CD14-positive monocyte (primary cell): ENCODE measurements at regions not wholly inside any gene's neighbourhood (a gene's known extent, or its start where the extent isn't known, plus 50 kb on each side); places are given as distances from the start of the nearest gene placed in this dataset.

Source experiments
- DNase-seq, 3 donors: peaks; one replicate each; pipeline ENCODE4 v3.0.0-alpha.2; 2011 to 2022
- H2AFZ ChIP-seq: 2 replicates; pipeline ENCODE4 v1.6.0; 2012; ENCODE audit warnings: mild to moderate bottlenecking, low read depth, low read length, inconsistent platforms; ENCODE audit not compliant: insufficient read depth, poor library complexity, severe bottlenecking
- H3K27ac ChIP-seq, 2 donors: 1 replicate in 1 of 2; 2 replicates in 1 of 2; pipeline ENCODE4 v1.5.1; 2012 to 2013; ENCODE audit warnings: low read length in 2 of 2, control low read depth in 1 of 2, inconsistent platforms in 1 of 2, low read depth in 1 of 2, mild to moderate bottlenecking in 1 of 2
- H3K27me3 ChIP-seq, 2 donors: one replicate each; pipeline versions ENCODE4 v1.6.0 to v1.6.1; 2011 to 2013; ENCODE audit warnings: low read length in 2 of 2; ENCODE audit not compliant: control insufficient read depth in 2 of 2, insufficient read depth in 2 of 2
- H3K36me3 ChIP-seq, 2 donors: replicated peaks in 1 of 2; 1 replicate in 1 of 2; 2 replicates in 1 of 2; pipeline versions ENCODE4 v1.5.1 to v1.6.1; 2012 to 2013; ENCODE audit warnings: low read length in 2 of 2, control low read depth in 1 of 2, inconsistent platforms in 1 of 2, mild to moderate bottlenecking in 1 of 2; ENCODE audit not compliant: insufficient read depth in 2 of 2, control insufficient read depth in 1 of 2
- H3K4me1 ChIP-seq, 2 donors: 1 replicate in 1 of 2; 2 replicates in 1 of 2; pipeline versions ENCODE4 v1.5.1 to v1.6.1; 2012 to 2013; ENCODE audit warnings: low read length in 2 of 2, control low read depth in 1 of 2, inconsistent platforms in 1 of 2, mild to moderate bottlenecking in 1 of 2, moderate library complexity in 1 of 2; ENCODE audit not compliant: insufficient read depth in 2 of 2, control insufficient read depth in 1 of 2
- H3K4me2 ChIP-seq: replicated peaks from 2 replicates; pipeline ENCODE3; 2012; ENCODE audit warnings: low read length, moderate library complexity, mild to moderate bottlenecking; ENCODE audit not compliant: poor library complexity, severe bottlenecking; ENCODE audit errors: extremely low read depth
- H3K4me3 ChIP-seq, 3 experiments: fragments of 200-600 bp in 1 of 3; sonication (generic) in 1 of 3; replicated peaks in 1 of 3; 1 replicate in 2 of 3; 2 replicates in 1 of 3; pipeline ENCODE4 v1.5.1; 2011 to 2013; ENCODE audit warnings: low read length in 3 of 3, mild to moderate bottlenecking in 3 of 3, control low read depth in 2 of 3, low read depth in 2 of 3, inconsistent platforms in 1 of 3, moderate library complexity in 1 of 3
- H3K79me2 ChIP-seq: 2 replicates; pipeline ENCODE4 v1.6.0; 2012; ENCODE audit warnings: mild to moderate bottlenecking, control low read depth, inconsistent platforms, low read length, moderate library complexity; ENCODE audit not compliant: insufficient read depth
- H3K9ac ChIP-seq: 2 replicates; pipeline ENCODE4 v1.6.0; 2017; ENCODE audit warnings: low read length, mild to moderate bottlenecking; ENCODE audit not compliant: insufficient read depth, poor library complexity, severe bottlenecking
- H3K9me3 ChIP-seq, 2 donors: replicated peaks in 1 of 2; 1 replicate in 1 of 2; 2 replicates in 1 of 2; pipeline versions ENCODE4 v1.5.1 to v1.6.1; 2012 to 2013; ENCODE audit warnings: low read length in 2 of 2, control low read depth in 1 of 2; ENCODE audit not compliant: control insufficient read depth in 1 of 2, insufficient read depth in 1 of 2
- H4K20me1 ChIP-seq: 2 replicates; pipeline ENCODE4 v1.6.0; 2012; ENCODE audit warnings: mild to moderate bottlenecking, low read length, control low read depth, moderate library complexity; ENCODE audit not compliant: insufficient read depth
- H3K27ac Mint-ChIP-seq, 7 donors: one replicate each; pipeline ENCODE4 v1.8.0; 2020; ENCODE audit warnings: mild to moderate bottlenecking in 7 of 7, mixed read lengths in 7 of 7, moderate library complexity in 6 of 7, inconsistent platforms in 2 of 7
- H3K27me3 Mint-ChIP-seq, 3 donors: one replicate each; pipeline ENCODE4 v1.8.0; 2021 to 2022; ENCODE audit warnings: low read depth in 3 of 3, mild to moderate bottlenecking in 3 of 3, mixed read lengths in 3 of 3, moderate library complexity in 3 of 3, inconsistent platforms in 1 of 3
- H3K36me3 Mint-ChIP-seq, 2 donors: one replicate each; pipeline ENCODE4 v1.8.0; 2020; ENCODE audit warnings: mixed read lengths in 2 of 2, inconsistent platforms in 1 of 2, mild to moderate bottlenecking in 1 of 2
- H3K4me1 Mint-ChIP-seq: one replicate; pipeline ENCODE4 v1.8.0; 2020; ENCODE audit warnings: mild to moderate bottlenecking, mixed read lengths
- H3K4me3 Mint-ChIP-seq, 2 donors: one replicate each; pipeline ENCODE4 v1.8.0; 2020; ENCODE audit warnings: mild to moderate bottlenecking in 2 of 2, mixed read lengths in 2 of 2, moderate library complexity in 1 of 2
- H3K9me3 Mint-ChIP-seq, 7 donors: one replicate each; pipeline ENCODE4 v1.8.0; 2020 to 2022; ENCODE audit warnings: mixed read lengths in 7 of 7, mild to moderate bottlenecking in 6 of 7, moderate library complexity in 6 of 7, inconsistent platforms in 2 of 7
- CTCF ChIP-seq: fragments of 200-600 bp; IDR thresholded peaks from one replicate; pipeline ENCODE4 v1.8.0; 2022; ENCODE audit warnings: antibody characterized with exemption, mild to moderate bottlenecking
- WGBS: methylation state at CpG from one replicate; pipeline ENCODE4 v1.1.5; 2013; ENCODE audit warnings: missing lambda C conversion rate; ENCODE audit not compliant: insufficient coverage; 5-methylcytosine and 5-hydroxymethylcytosine counted together
- intact Hi-C, 2 donors: fragments of 100-400 bp; cut with micrococcal nuclease; formaldehyde crosslinking; loops; one replicate each; pipeline versions ENCODE4 v1.15.0 to v1.15.1; 2023

DNA sequence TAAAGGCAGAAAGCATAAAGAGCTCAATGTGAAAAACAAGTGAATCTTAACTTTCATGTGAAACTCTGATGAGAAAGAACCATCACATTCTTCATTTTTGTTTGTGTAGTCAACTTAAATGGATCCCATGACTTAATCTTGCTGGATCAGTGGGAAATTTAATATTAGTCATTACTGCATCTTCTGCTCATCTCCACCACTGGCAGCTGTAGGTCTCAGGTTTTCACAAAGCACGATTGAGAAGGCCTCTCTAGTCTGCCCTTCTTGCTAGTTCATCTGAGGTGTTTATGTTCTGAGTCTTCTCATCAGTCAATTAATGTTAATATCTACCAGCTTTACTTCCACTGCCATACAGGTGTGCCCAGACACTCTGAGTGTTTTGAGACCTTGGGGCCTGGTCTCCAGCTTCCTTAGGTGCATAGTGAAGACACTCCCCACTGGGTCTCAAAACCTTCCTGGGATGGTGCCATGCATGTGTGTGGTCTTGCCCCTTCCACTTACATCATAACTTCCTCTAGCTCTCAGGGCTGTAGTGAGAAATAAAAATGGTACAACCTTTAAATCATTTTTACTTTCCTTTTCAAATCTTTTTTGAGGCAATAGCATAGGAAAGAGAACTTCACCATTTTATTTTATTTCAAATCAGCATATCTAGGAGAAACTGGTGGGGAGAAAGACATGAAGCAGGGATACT, 421.6 kb upstream of the CBLB start:
- Mint-ChIP-seq H3K36me3 (no peaks in the 10 kb centered on the region), H3K27me3 (no peaks in the 10 kb centered on the region), H3K9me3 (peaks cover 0 to 5% (median under 1%) of the 10 kb centered on the region in 7 donors), H3K4me1 (no peaks in the 10 kb centered on the region), H3K27ac (no peak overlapping the region), H3K4me3 (no peak overlapping the region)
- Histone ChIP-seq H3K4me3 (no peak overlapping the region), H3K4me2 (no peak overlapping the region), H3K9me3 (no peaks in the 10 kb centered on the region), H3K9ac (no peak overlapping the region), H2AFZ (no peak overlapping the region), H3K79me2 (no peaks in the 10 kb centered on the region), H3K4me1 (no peaks in the 10 kb centered on the region), H3K27me3 (no peaks in the 10 kb centered on the region), H3K27ac (no peak overlapping the region), H4K20me1 (no peaks in the 10 kb centered on the region), H3K36me3 (no peaks in the 10 kb centered on the region)
- WGBS = no CpG with 5 or more reads among the region's 1 CpG
- intact Hi-C loops = no loop called here
- no peak for TF ChIP-seq CTCF
- no peak for DNase-seq

- TF ChIP-seq CTCF = no peak
- H3K9me3 Mint-ChIP-seq = peaks cover 0 to 2% (median 0%) of the 10 kb centered on the region in 7 donors
- Histone ChIP-seq H3K27ac (no peak overlapping the region), H3K79me2 (no peaks in the 10 kb centered on the region), H4K20me1 (no peaks in the 10 kb centered on the region), H3K9ac (no peak overlapping the region), H3K4me3 (no peak overlapping the region), H2AFZ (no peak overlapping the region), H3K4me1 (no peaks in the 10 kb centered on the region), H3K4me2 (no peak overlapping the region), H3K27me3 (no peaks in the 10 kb centered on the region), H3K36me3 (no peaks in the 10 kb centered on the region), H3K9me3 (no peaks in the 10 kb centered on the region)
- DNase-seq = no peak
- no peaks in the 10 kb centered on the region for H3K27me3 Mint-ChIP-seq
- intact Hi-C loops = no loop called here
- no peak overlapping the region for H3K4me3 Mint-ChIP-seq
- no peaks in the 10 kb centered on the region for H3K36me3 Mint-ChIP-seq
- no peaks in the 10 kb centered on the region for H3K4me1 Mint-ChIP-seq
- no peak overlapping the region for H3K27ac Mint-ChIP-seq
- WGBS = 100% methylated on average over 1 of the region's 3 CpGs
These were observed 424.3 kb upstream of the CBLB start for GRCh38 chr3:106293161-106293560.
